ENCODE measurements at regions not wholly inside any gene's neighbourhood (a gene's known extent, or its start where the extent isn't known, plus 50 kb on each side); places are given as distances from the start of the nearest gene placed in this dataset.
"Not testable (repeated sequence)": the region's sequence is repeated elsewhere in the genome, so short reads cannot be mapped to it uniquely, and the experiment has no call there.

- H3K9me2 ChIP-seq (ENCODE audit: insufficient read depth, low read length); DNase-seq (ENCODE audit: low spot score); H3K36me3 ChIP-seq (ENCODE audit: insufficient read depth, low read length); intact Hi-C loops (cut with micrococcal nuclease; ENCODE audit: unreplicated experiment); POLR2A ChIA-PET; H4K20me1 ChIP-seq (ENCODE audit: insufficient read depth, low read length); BruUV-seq (replicated peaks); CTCF ChIA-PET (ENCODE audit: unreplicated experiment); H3K9me3 ChIP-seq (ENCODE audit: low read length); H3K4me2 ChIP-seq (ENCODE audit: low read length); H3K4me3 ChIP-seq (ENCODE audit: low read depth, low read length, poor library complexity, severe bottlenecking); H3K27ac ChIP-seq (ENCODE audit: low read depth, low read length, poor library complexity, severe bottlenecking): not testable (repeated sequence)
- peaks cover 61% of the 10 kb centered on the region for H3K4me1 ChIP-seq (ENCODE audit: insufficient read depth, low read length, poor library complexity, severe bottlenecking)
- peaks cover 20% of the 10 kb centered on the region; the same call in 1 of the 2 replicates for H3K79me2 ChIP-seq (ENCODE audit: insufficient read depth, low read depth, low read length)
- peak overlapping the region; percentile 20; the same call in 1 of the 2 replicates for H2AFZ ChIP-seq (ENCODE audit: low read length)
Observed at GRCh38 chr2:90218534-90218933, 1527.1 kb downstream of the RPIA start.

- peak overlapping the region; percentile 91 for H3K27ac ChIP-seq (ENCODE audit: low read depth, low read length, poor library complexity, severe bottlenecking)
- POLR2A ChIA-PET: interaction anchor here (0.8 to 1.1 kb wide), 2 partner anchors 13 to 28 kb away, joined by 3 read pairs; no protein-coding TSS in a partner anchor
- H3K4me1 ChIP-seq (ENCODE audit: insufficient read depth, low read length, poor library complexity, severe bottlenecking): peaks cover 63% of the 10 kb centered on the region
Observed at GRCh38 chr2:90220623-90221299, 1529.3 kb downstream of the RPIA start.

GRCh38 chr2:90221300-90221651 lies 1529.8 kb downstream of the RPIA start:
- Histone ChIP-seq H4K20me1 (ENCODE audit: insufficient read depth, low read length) (no peaks in the 10 kb centered on the region), H3K9me2 (ENCODE audit: insufficient read depth, low read length) (no peaks in the 10 kb centered on the region), H3K79me2 (ENCODE audit: insufficient read depth, low read depth, low read length) (peaks cover 20% of the 10 kb centered on the region; the same call in 1 of the 2 replicates), H3K9me3 (ENCODE audit: low read length) (no peaks in the 10 kb centered on the region), H3K4me3 (ENCODE audit: low read depth, low read length, poor library complexity, severe bottlenecking) (peak overlapping the region; percentile 71), H3K4me1 (ENCODE audit: insufficient read depth, low read length, poor library complexity, severe bottlenecking) (peaks cover 63% of the 10 kb centered on the region), H2AFZ (ENCODE audit: low read length) (no peak overlapping the region), H3K4me2 (ENCODE audit: low read length) (peak overlapping the region; percentile 77), H3K36me3 (ENCODE audit: insufficient read depth, low read length) (peaks cover 10% of the 10 kb centered on the region; the same call in 1 of the 2 replicates), H3K27ac (ENCODE audit: low read depth, low read length, poor library complexity, severe bottlenecking) (peak overlapping the region; percentile 91)
- peak; percentile 68 for DNase-seq (ENCODE audit: low spot score)
- TF ChIP-seq EZH2phosphoT487 (IDR thresholded peaks at IDR 0.05; ENCODE audit: borderline replicate concordance, low read depth, low read length): no peak
- TF ChIP-seq CTCF (conservative IDR thresholded peaks at IDR 0.05; ENCODE audit: low read length): no peak
- BruUV-seq (replicated peaks): no TSS peak
- CTCF ChIA-PET (ENCODE audit: unreplicated experiment): interaction anchor here (1.0 kb wide), 1 partner anchor 14 kb away, joined by 3 read pairs; no protein-coding TSS in a partner anchor
- POLR2A ChIA-PET: interaction anchor here (0.8 to 1.1 kb wide), 2 partner anchors 14 to 29 kb away, joined by 3 read pairs; no protein-coding TSS in a partner anchor
- intact Hi-C loops (cut with micrococcal nuclease; ENCODE audit: unreplicated experiment): loop anchor here (5.0 kb wide), 1 partner anchor 49 kb away; no protein-coding TSS in a partner anchor

More at GRCh38 chr2:90220623-90221299, 1529.3 kb downstream of the RPIA start:
- H3K9me3 ChIP-seq (ENCODE audit: low read length); H3K9me2 ChIP-seq (ENCODE audit: insufficient read depth, low read length); H2AFZ ChIP-seq (ENCODE audit: low read length); H3K36me3 ChIP-seq (ENCODE audit: insufficient read depth, low read length); H4K20me1 ChIP-seq (ENCODE audit: insufficient read depth, low read length): not testable (repeated sequence)
- H3K79me2 ChIP-seq (ENCODE audit: insufficient read depth, low read depth, low read length): peaks cover 20% of the 10 kb centered on the region; the same call in 1 of the 2 replicates
- CTCF ChIA-PET (ENCODE audit: unreplicated experiment): interaction anchor here (1.0 kb wide), 1 partner anchor 13 kb away, joined by 3 read pairs; no protein-coding TSS in a partner anchor
- peak overlapping the region; percentile 77 for H3K4me2 ChIP-seq (ENCODE audit: low read length)
- H3K4me3 ChIP-seq (ENCODE audit: low read depth, low read length, poor library complexity, severe bottlenecking): peak overlapping the region; percentile 71
- BruUV-seq (replicated peaks): TSS peak; percentile 90
- intact Hi-C loops (cut with micrococcal nuclease; ENCODE audit: unreplicated experiment): loop anchor here (5.0 kb wide), 1 partner anchor 48 kb away; no protein-coding TSS in a partner anchor
- DNase-seq (ENCODE audit: low spot score): peak; percentile 89

GRCh38 chr2:90224767-90225166 lies 1533.3 kb downstream of the RPIA start:
- CTCF ChIA-PET (ENCODE audit: unreplicated experiment); POLR2A ChIA-PET; DNase-seq (ENCODE audit: low spot score); H3K9me3 ChIP-seq (ENCODE audit: low read length); H2AFZ ChIP-seq (ENCODE audit: low read length); H4K20me1 ChIP-seq (ENCODE audit: insufficient read depth, low read length); H3K9me2 ChIP-seq (ENCODE audit: insufficient read depth, low read length); H3K36me3 ChIP-seq (ENCODE audit: insufficient read depth, low read length); H3K4me2 ChIP-seq (ENCODE audit: low read length); H3K4me3 ChIP-seq (ENCODE audit: low read depth, low read length, poor library complexity, severe bottlenecking); H3K27ac ChIP-seq (ENCODE audit: low read depth, low read length, poor library complexity, severe bottlenecking); BruUV-seq (replicated peaks): not testable (repeated sequence)
- Histone ChIP-seq H3K79me2 (ENCODE audit: insufficient read depth, low read depth, low read length) (peaks cover 20% of the 10 kb centered on the region; the same call in 1 of the 2 replicates), H3K4me1 (ENCODE audit: insufficient read depth, low read length, poor library complexity, severe bottlenecking) (peaks cover 42% of the 10 kb centered on the region)
- intact Hi-C loops (cut with micrococcal nuclease; ENCODE audit: unreplicated experiment): loop anchor here (5.0 kb wide), 1 partner anchor 52 kb away; no protein-coding TSS in a partner anchor
